ENCODE measurements at regions not wholly inside any gene's neighbourhood (a gene's known extent, or its start where the extent isn't known, plus 50 kb on each side); places are given as distances from the start of the nearest gene placed in this dataset.

GRCh38 chr2:37537316-37537715 is 134.1 kb downstream of the CDC42EP3 start:
- no peaks in the 10 kb centered on the region for H3K27me3 ChIP-seq (ENCODE audit: control insufficient read depth, insufficient read depth, low read length)
- no peaks in the 10 kb centered on the region for H3K9me3 ChIP-seq (ENCODE audit: control insufficient read depth, low read depth, low read length)
- H3K4me3 ChIP-seq (ENCODE audit: low read length), result no peak overlapping the region
- no peaks in the 10 kb centered on the region for H3K36me3 ChIP-seq (ENCODE audit: control insufficient read depth, insufficient read depth, low read length)
- WGBS (ENCODE audit: insufficient coverage, low lambda C conversion rate), result 100% methylated on average over 1 of the region's 5 CpGs
- H3K4me1 ChIP-seq (ENCODE audit: control insufficient read depth, insufficient read depth, low read length), result no peaks in the 10 kb centered on the region
- no peak for DNase-seq
- no peak overlapping the region for H3K27ac ChIP-seq (ENCODE audit: low read length)

- Histone ChIP-seq H3K4me1 (ENCODE audit: control insufficient read depth, insufficient read depth, low read length) (no peaks in the 10 kb centered on the region), H3K4me3 (ENCODE audit: low read length) (no peak overlapping the region), H3K36me3 (ENCODE audit: control insufficient read depth, insufficient read depth, low read length) (no peaks in the 10 kb centered on the region), H3K27me3 (ENCODE audit: control insufficient read depth, insufficient read depth, low read length) (no peaks in the 10 kb centered on the region), H3K9me3 (ENCODE audit: control insufficient read depth, low read depth, low read length) (no peaks in the 10 kb centered on the region), H3K27ac (ENCODE audit: low read length) (no peak overlapping the region)
- WGBS (ENCODE audit: insufficient coverage, low lambda C conversion rate), result 100% methylated on average over 2 of the region's 5 CpGs
- no peak for DNase-seq
These were observed 129.9 kb downstream of the CDC42EP3 start for GRCh38 chr2:37541516-37541915.

- Histone ChIP-seq H3K36me3 (ENCODE audit: control insufficient read depth, insufficient read depth, low read length) (no peaks in the 10 kb centered on the region), H3K27ac (ENCODE audit: low read length) (no peak overlapping the region), H3K27me3 (ENCODE audit: control insufficient read depth, insufficient read depth, low read length) (no peaks in the 10 kb centered on the region), H3K9me3 (ENCODE audit: control insufficient read depth, low read depth, low read length) (no peaks in the 10 kb centered on the region), H3K4me1 (ENCODE audit: control insufficient read depth, insufficient read depth, low read length) (no peaks in the 10 kb centered on the region), H3K4me3 (ENCODE audit: low read length) (no peak overlapping the region)
- WGBS (ENCODE audit: insufficient coverage, low lambda C conversion rate), result 89% methylated on average over 3 of the region's 4 CpGs
- no peak for DNase-seq
These were observed 127.4 kb downstream of the CDC42EP3 start for GRCh38 chr2:37543999-37544557.

GRCh38 chr2:37544591-37545031 is 126.8 kb downstream of the CDC42EP3 start:
- no peaks in the 10 kb centered on the region for H3K9me3 ChIP-seq (ENCODE audit: control insufficient read depth, low read depth, low read length)
- H3K27me3 ChIP-seq (ENCODE audit: control insufficient read depth, insufficient read depth, low read length), result no peaks in the 10 kb centered on the region
- H3K4me3 ChIP-seq (ENCODE audit: low read length), result no peak overlapping the region
- WGBS (ENCODE audit: insufficient coverage, low lambda C conversion rate), result no CpG with 5 or more reads among the region's 1 CpG
- no peak overlapping the region for H3K27ac ChIP-seq (ENCODE audit: low read length)
- DNase-seq, result no peak
- H3K36me3 ChIP-seq (ENCODE audit: control insufficient read depth, insufficient read depth, low read length), result no peaks in the 10 kb centered on the region
- no peaks in the 10 kb centered on the region for H3K4me1 ChIP-seq (ENCODE audit: control insufficient read depth, insufficient read depth, low read length)

- no peak for DNase-seq
- Histone ChIP-seq H3K27ac (ENCODE audit: low read length) (no peak overlapping the region), H3K27me3 (ENCODE audit: control insufficient read depth, insufficient read depth, low read length) (peaks cover 2% of the 10 kb centered on the region), H3K4me3 (ENCODE audit: low read length) (no peak overlapping the region), H3K9me3 (ENCODE audit: control insufficient read depth, low read depth, low read length) (no peaks in the 10 kb centered on the region), H3K4me1 (ENCODE audit: control insufficient read depth, insufficient read depth, low read length) (no peaks in the 10 kb centered on the region), H3K36me3 (ENCODE audit: control insufficient read depth, insufficient read depth, low read length) (no peaks in the 10 kb centered on the region)
- WGBS (ENCODE audit: insufficient coverage, low lambda C conversion rate), result no CpG with 5 or more reads among the region's 4 CpGs
These were observed 121.8 kb downstream of the CDC42EP3 start for GRCh38 chr2:37549598-37549997.

- no peak overlapping the region for H3K27ac ChIP-seq (ENCODE audit: low read length)
- H3K27me3 ChIP-seq (ENCODE audit: control insufficient read depth, insufficient read depth, low read length), result peaks cover 2% of the 10 kb centered on the region
- H3K4me1 ChIP-seq (ENCODE audit: control insufficient read depth, insufficient read depth, low read length), result no peaks in the 10 kb centered on the region
- H3K36me3 ChIP-seq (ENCODE audit: control insufficient read depth, insufficient read depth, low read length), result no peaks in the 10 kb centered on the region
- DNase-seq, result no peak
- no peak overlapping the region for H3K4me3 ChIP-seq (ENCODE audit: low read length)
- no peaks in the 10 kb centered on the region for H3K9me3 ChIP-seq (ENCODE audit: control insufficient read depth, low read depth, low read length)
These were observed 121.3 kb downstream of the CDC42EP3 start for GRCh38 chr2:37550190-37550589.

- H3K9me3 ChIP-seq (ENCODE audit: control insufficient read depth, low read depth, low read length), result no peaks in the 10 kb centered on the region
- H3K27me3 ChIP-seq (ENCODE audit: control insufficient read depth, insufficient read depth, low read length), result peaks cover 2% of the 10 kb centered on the region
- H3K36me3 ChIP-seq (ENCODE audit: control insufficient read depth, insufficient read depth, low read length), result no peaks in the 10 kb centered on the region
- no peak overlapping the region for H3K27ac ChIP-seq (ENCODE audit: low read length)
- no peak for DNase-seq
- H3K4me3 ChIP-seq (ENCODE audit: low read length), result no peak overlapping the region
- no CpG with 5 or more reads among the region's 3 CpGs for WGBS (ENCODE audit: insufficient coverage, low lambda C conversion rate)
- no peaks in the 10 kb centered on the region for H3K4me1 ChIP-seq (ENCODE audit: control insufficient read depth, insufficient read depth, low read length)
These were observed 119.7 kb downstream of the CDC42EP3 start for GRCh38 chr2:37551783-37552182.

- Histone ChIP-seq H3K9me3 (ENCODE audit: control insufficient read depth, low read depth, low read length) (no peaks in the 10 kb centered on the region), H3K4me1 (ENCODE audit: control insufficient read depth, insufficient read depth, low read length) (no peaks in the 10 kb centered on the region), H3K4me3 (ENCODE audit: low read length) (no peak overlapping the region), H3K27ac (ENCODE audit: low read length) (no peak overlapping the region), H3K27me3 (ENCODE audit: control insufficient read depth, insufficient read depth, low read length) (peaks cover 2% of the 10 kb centered on the region), H3K36me3 (ENCODE audit: control insufficient read depth, insufficient read depth, low read length) (no peaks in the 10 kb centered on the region)
- no peak for DNase-seq
- WGBS (ENCODE audit: insufficient coverage, low lambda C conversion rate), result 90% methylated on average over 2 of the region's 2 CpGs
These were observed 119.1 kb downstream of the CDC42EP3 start for GRCh38 chr2:37552339-37552738.

GRCh38 chr2:37553411-37554154 is 117.9 kb downstream of the CDC42EP3 start:
- no peak for DNase-seq

GRCh38 chr2:37554155-37554510 is 117.3 kb downstream of the CDC42EP3 start:
- no peak for DNase-seq
- no peak overlapping the region for H3K4me3 ChIP-seq (ENCODE audit: low read length)
- no peaks in the 10 kb centered on the region for H3K9me3 ChIP-seq (ENCODE audit: control insufficient read depth, low read depth, low read length)
- no peaks in the 10 kb centered on the region for H3K4me1 ChIP-seq (ENCODE audit: control insufficient read depth, insufficient read depth, low read length)
- peaks cover 2% of the 10 kb centered on the region for H3K27me3 ChIP-seq (ENCODE audit: control insufficient read depth, insufficient read depth, low read length)
- 80% methylated on average over 1 of the region's 2 CpGs for whole genome bisulfite sequencing (ENCODE audit: insufficient coverage, low lambda C conversion rate)
- no peaks in the 10 kb centered on the region for H3K36me3 ChIP-seq (ENCODE audit: control insufficient read depth, insufficient read depth, low read length)
- no peak overlapping the region for H3K27ac ChIP-seq (ENCODE audit: low read length)

More at GRCh38 chr2:37553411-37554154, 117.9 kb downstream of the CDC42EP3 start:
- H3K27ac ChIP-seq (ENCODE audit: low read length), result no peak overlapping the region
- WGBS (ENCODE audit: insufficient coverage, low lambda C conversion rate), result 83% methylated on average over 1 of the region's 5 CpGs
- H3K27me3 ChIP-seq (ENCODE audit: control insufficient read depth, insufficient read depth, low read length), result peaks cover 2% of the 10 kb centered on the region
- no peak overlapping the region for H3K4me3 ChIP-seq (ENCODE audit: low read length)
- H3K36me3 ChIP-seq (ENCODE audit: control insufficient read depth, insufficient read depth, low read length), result no peaks in the 10 kb centered on the region
- no peaks in the 10 kb centered on the region for H3K9me3 ChIP-seq (ENCODE audit: control insufficient read depth, low read depth, low read length)
- no peaks in the 10 kb centered on the region for H3K4me1 ChIP-seq (ENCODE audit: control insufficient read depth, insufficient read depth, low read length)

GRCh38 chr2:37554687-37555086 is 116.8 kb downstream of the CDC42EP3 start:
- Histone ChIP-seq H3K36me3 (ENCODE audit: control insufficient read depth, insufficient read depth, low read length) (no peaks in the 10 kb centered on the region), H3K9me3 (ENCODE audit: control insufficient read depth, low read depth, low read length) (no peaks in the 10 kb centered on the region), H3K27me3 (ENCODE audit: control insufficient read depth, insufficient read depth, low read length) (peaks cover 2% of the 10 kb centered on the region), H3K4me1 (ENCODE audit: control insufficient read depth, insufficient read depth, low read length) (no peaks in the 10 kb centered on the region), H3K4me3 (ENCODE audit: low read length) (no peak overlapping the region), H3K27ac (ENCODE audit: low read length) (no peak overlapping the region)
- WGBS (ENCODE audit: insufficient coverage, low lambda C conversion rate), result 93% methylated on average over 2 of the region's 2 CpGs
- DNase-seq, result no peak

Measured in large intestine (tissue), 3 donors.